ENCODE measurements at regions not wholly inside any gene's neighbourhood (a gene's known extent, or its start where the extent isn't known, plus 50 kb on each side); places are given as distances from the start of the nearest gene placed in this dataset.

GRCh38 chr13:86858216-86858615 lies 813.0 kb upstream of the SLITRK5 start:
- no peak for DNase-seq (ENCODE audit: low read depth)
- no peak overlapping the region for H3K4me3 ChIP-seq (ENCODE audit: low read depth, low read length)
- no peak for TF ChIP-seq CTCF (IDR thresholded peaks at IDR 0.05; ENCODE audit: insufficient read depth, low read length)

- TF ChIP-seq CTCF (IDR thresholded peaks at IDR 0.05; ENCODE audit: insufficient read depth, low read length) = no peak
- DNase-seq (ENCODE audit: low read depth) = no peak
- no peak overlapping the region for H3K4me3 ChIP-seq (ENCODE audit: low read depth, low read length)
These were observed 809.0 kb upstream of the SLITRK5 start for GRCh38 chr13:86862137-86862536.

GRCh38 chr13:86864376-86864775 lies 806.8 kb upstream of the SLITRK5 start:
- no peak for DNase-seq (ENCODE audit: low read depth)
- H3K4me3 ChIP-seq (ENCODE audit: low read depth, low read length) = no peak overlapping the region
- no peak for TF ChIP-seq CTCF (IDR thresholded peaks at IDR 0.05; ENCODE audit: insufficient read depth, low read length)

- peak; percentile 30 for DNase-seq (ENCODE audit: low read depth)
- peak; percentile 53 for TF ChIP-seq CTCF (IDR thresholded peaks at IDR 0.05; ENCODE audit: insufficient read depth, low read length)
- H3K4me3 ChIP-seq (ENCODE audit: low read depth, low read length) = no peak overlapping the region
These were observed 800.7 kb upstream of the SLITRK5 start for GRCh38 chr13:86870444-86870843.

GRCh38 chr13:86877441-86877840 lies 793.7 kb upstream of the SLITRK5 start:
- DNase-seq (ENCODE audit: low read depth) = no peak
- no peak for TF ChIP-seq CTCF (IDR thresholded peaks at IDR 0.05; ENCODE audit: insufficient read depth, low read length)
- H3K4me3 ChIP-seq (ENCODE audit: low read depth, low read length) = no peak overlapping the region

GRCh38 chr13:86878781-86879180 lies 792.4 kb upstream of the SLITRK5 start:
- H3K4me3 ChIP-seq (ENCODE audit: low read depth, low read length) = no peak overlapping the region
- no peak for DNase-seq (ENCODE audit: low read depth)
- TF ChIP-seq CTCF (IDR thresholded peaks at IDR 0.05; ENCODE audit: insufficient read depth, low read length) = no peak

- DNase-seq (ENCODE audit: low read depth) = no peak
- no peak for TF ChIP-seq CTCF (IDR thresholded peaks at IDR 0.05; ENCODE audit: insufficient read depth, low read length)
- H3K4me3 ChIP-seq (ENCODE audit: low read depth, low read length) = no peak overlapping the region
These were observed 789.8 kb upstream of the SLITRK5 start for GRCh38 chr13:86881390-86881789.
